ENCODE measurements at regions not wholly inside any gene's neighbourhood (a gene's known extent, or its start where the extent isn't known, plus 50 kb on each side); places are given as distances from the start of the nearest gene placed in this dataset.

DNA sequence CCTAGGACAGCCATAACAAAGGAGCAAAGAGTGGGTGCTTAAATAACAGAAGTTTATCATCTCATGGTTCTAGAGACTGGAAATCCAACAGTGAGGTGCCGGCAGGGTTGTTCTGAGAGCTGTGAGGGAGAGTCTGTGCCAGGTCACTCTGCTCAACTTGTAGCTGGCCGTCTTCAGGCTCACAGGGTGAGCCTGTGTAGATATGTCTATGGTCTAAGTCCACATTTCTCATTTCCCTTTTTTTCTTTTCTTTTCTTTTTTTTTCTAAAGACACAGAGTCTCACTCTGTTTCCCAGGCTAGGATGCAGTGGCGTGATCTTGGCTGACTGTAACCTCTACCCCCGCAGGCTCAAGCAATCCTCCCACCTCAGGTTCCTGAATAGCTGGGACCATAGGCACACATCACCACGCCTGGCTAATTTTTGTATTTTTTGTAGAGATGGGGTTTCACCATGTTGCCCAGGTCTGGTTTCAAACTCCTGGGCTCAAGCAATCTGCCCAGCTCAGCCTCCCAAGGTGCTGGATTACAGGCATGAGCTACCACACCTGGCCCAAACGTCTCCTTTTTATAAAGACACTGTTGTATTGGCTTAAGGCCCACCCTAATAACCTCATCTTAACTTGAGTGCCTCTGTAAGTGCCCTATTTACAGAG is 142.2 kb downstream of the SP3 start:
- Mint-ChIP-seq H3K9me3 (no peaks in the 10 kb centered on the region), H3K27me3 (peaks cover 24% of the 10 kb centered on the region), H3K4me3 (no peak overlapping the region), H3K4me1 (no peaks in the 10 kb centered on the region), H3K27ac (no peak overlapping the region), H3K36me3 (ENCODE audit: low read depth) (no peaks in the 10 kb centered on the region)
- CTCF ChIA-PET, result no interaction called here
- POLR2A ChIA-PET, result no interaction called here
- no peak for DNase-seq

DNA sequence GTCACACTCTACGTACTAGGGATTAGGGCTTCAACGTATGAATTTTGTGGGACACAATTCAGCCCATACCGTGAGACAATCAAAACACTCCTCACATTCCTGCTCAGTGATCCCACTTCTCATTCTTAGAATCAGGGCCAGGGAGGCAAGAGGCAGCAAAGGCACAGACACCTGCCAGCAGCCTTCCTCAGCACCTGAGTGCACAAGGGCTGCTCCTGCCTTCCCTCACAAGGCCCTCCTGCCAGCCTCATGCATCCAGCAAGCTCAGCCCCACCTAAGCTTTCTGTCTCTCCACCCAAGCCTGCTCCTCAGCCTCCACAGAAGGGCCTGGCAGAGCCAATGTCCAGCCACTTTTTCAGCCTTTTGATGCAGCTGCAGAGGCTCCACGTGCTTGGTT is 141.6 kb downstream of the SP3 start:
- no peak for DNase-seq
- peaks cover 27% of the 10 kb centered on the region for H3K27me3 Mint-ChIP-seq
- H3K4me1 Mint-ChIP-seq, result no peaks in the 10 kb centered on the region
- H3K36me3 Mint-ChIP-seq (ENCODE audit: low read depth), result no peaks in the 10 kb centered on the region
- no peak overlapping the region for H3K4me3 Mint-ChIP-seq
- H3K9me3 Mint-ChIP-seq, result no peaks in the 10 kb centered on the region
- CTCF ChIA-PET, result no interaction called here
- no peak overlapping the region for H3K27ac Mint-ChIP-seq
- POLR2A ChIA-PET, result no interaction called here

DNA sequence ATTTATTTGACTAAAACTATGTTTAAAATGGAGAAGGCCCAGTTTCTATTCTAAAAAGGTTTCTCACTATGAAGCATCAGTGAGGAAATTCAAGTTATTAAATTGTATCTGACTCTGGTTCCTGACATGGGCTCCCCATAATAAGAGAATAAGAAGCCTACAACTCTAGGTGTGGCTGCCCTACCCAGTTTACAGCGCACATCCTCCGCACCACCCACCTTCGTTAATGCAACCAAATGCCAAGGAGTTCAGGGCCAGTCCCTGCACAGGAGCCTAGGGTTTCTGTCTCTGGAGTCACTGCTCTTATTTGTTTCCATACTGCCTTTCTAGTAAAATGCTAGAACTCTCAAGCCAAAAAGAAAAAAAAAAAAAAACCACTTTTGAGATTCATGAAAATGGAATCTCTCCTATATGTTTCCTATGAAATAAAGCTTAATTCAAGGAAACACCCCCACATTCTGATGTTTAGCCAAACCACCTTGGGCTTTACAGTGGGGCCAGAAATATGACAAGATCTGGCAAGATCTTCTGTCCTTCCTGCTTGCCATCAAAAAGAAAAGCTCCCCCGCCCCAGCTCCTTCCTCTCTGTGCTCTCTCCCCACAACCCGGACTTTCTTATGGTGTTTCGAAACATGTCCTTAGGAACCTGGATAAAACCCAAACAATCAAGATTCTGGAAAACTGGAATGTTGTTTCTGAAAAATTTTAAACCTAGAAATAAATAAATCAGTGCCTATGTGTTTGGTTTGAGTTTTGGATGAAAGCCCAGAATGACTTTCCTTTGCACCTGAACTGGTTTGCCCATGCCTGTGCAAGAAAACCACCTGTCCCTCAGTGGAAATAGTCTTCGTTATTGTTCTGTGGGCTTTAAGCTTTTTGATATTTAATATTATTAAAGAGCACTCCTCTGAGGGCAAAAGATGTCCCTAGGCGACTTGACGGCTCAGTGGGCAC is 136.7 kb downstream of the SP3 start:
- Mint-ChIP-seq H3K4me3 (no peak overlapping the region), H3K27me3 (peaks cover 26% of the 10 kb centered on the region), H3K36me3 (ENCODE audit: low read depth) (no peaks in the 10 kb centered on the region), H3K27ac (no peak overlapping the region), H3K4me1 (no peaks in the 10 kb centered on the region), H3K9me3 (no peaks in the 10 kb centered on the region)
- ChIA-PET CTCF (no interaction called here), POLR2A (no interaction called here)
- no peak for DNase-seq

DNA sequence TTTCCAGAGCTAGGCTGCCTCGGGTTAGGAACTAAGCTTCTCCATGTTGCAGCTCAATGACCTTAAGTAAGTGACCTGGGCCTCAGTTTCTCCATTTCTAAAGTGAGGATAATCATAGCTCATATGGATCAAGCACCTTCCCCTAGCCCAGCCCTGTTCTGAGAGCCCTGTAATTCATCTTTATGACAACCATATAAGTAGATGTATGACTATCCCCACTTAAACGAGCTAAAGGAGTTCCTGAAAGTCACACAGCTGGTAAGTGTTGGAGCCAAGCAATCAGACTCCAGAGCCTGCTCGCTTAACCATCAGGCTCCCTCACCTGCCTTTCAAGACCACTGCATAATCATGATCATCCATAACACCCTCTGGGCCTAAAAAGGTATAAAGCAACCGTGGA is 135.4 kb downstream of the SP3 start:
- Mint-ChIP-seq H3K27ac (no peak overlapping the region), H3K4me3 (no peak overlapping the region), H3K9me3 (no peaks in the 10 kb centered on the region), H3K4me1 (no peaks in the 10 kb centered on the region), H3K36me3 (ENCODE audit: low read depth) (no peaks in the 10 kb centered on the region), H3K27me3 (peaks cover 28% of the 10 kb centered on the region)
- DNase-seq, result no peak
- CTCF ChIA-PET, result no interaction called here
- POLR2A ChIA-PET, result no interaction called here

DNA sequence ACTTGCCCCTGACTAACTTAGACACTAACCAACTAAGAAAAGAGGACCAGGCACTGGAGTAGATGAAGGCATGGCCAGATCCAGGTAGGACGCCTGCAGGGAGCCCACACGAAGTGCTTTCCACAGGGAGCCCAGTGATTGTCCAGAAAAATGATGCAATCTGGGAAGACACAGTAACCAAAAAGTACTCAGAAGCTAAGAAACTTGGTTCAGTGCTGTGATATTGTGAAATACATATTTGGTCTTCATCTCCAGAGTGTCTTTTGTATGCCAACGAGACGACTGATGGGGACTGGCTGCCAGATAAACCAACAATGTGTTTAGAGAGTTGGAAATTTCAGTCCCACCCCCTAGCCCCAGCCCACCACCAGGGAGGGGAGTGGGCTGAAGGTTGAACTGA is 135.0 kb downstream of the SP3 start:
- POLR2A ChIA-PET, result no interaction called here
- H3K4me3 Mint-ChIP-seq, result no peak overlapping the region
- CTCF ChIA-PET, result no interaction called here
- H3K27me3 Mint-ChIP-seq, result peaks cover 28% of the 10 kb centered on the region
- H3K9me3 Mint-ChIP-seq, result no peaks in the 10 kb centered on the region
- H3K36me3 Mint-ChIP-seq (ENCODE audit: low read depth), result no peaks in the 10 kb centered on the region
- no peaks in the 10 kb centered on the region for H3K4me1 Mint-ChIP-seq
- no peak overlapping the region for H3K27ac Mint-ChIP-seq
- DNase-seq, result no peak

DNA sequence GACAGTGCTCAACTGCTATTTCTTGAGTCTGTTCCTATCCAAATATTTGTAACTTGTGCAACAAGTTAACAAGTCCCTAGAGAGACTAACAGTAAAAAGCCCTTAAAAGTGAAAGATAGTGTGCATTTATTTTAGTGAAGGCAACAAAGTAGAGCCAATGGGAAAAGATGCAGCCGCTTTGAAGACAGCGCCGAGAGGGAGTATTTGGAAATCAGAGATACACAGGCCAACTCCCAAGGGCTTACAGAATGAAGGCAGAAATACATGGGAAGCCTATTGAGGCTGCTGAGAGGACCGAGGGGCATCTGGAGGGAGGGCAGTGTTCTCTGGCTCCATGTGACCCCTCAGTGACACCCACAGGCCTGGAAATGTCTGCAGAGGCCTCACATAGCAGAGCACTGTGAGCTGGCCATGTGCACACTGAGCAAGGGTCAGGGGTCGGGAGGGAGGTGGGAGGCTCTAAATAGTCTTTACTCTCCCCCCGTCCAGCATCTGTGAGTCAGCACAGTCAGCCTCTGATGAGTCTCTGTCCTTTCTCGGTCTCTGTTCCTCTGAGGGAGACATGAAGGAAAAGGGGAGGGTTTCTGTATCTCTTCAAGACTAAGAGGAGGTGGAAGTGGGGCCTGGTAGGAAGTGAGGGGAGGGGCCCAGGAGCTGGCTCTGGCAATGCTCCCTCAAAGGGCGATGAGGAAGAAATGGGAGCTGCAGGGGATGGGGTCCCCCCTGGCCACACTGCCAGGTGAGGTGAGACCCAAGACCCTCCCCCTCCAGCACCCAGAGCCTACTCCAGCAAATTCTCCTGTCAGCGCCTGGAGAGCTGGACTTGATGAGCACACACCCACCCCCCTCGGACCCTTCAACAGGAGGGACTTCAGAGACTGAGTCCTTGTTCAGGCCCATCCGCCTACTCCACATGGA is 133.6 kb downstream of the SP3 start:
- H3K9me3 Mint-ChIP-seq, result no peaks in the 10 kb centered on the region
- no peak overlapping the region for H3K4me3 Mint-ChIP-seq
- DNase-seq, result no peak
- CTCF ChIA-PET, result no interaction called here
- no peak overlapping the region for H3K27ac Mint-ChIP-seq
- peaks cover 24% of the 10 kb centered on the region for H3K27me3 Mint-ChIP-seq
- POLR2A ChIA-PET, result no interaction called here
- H3K4me1 Mint-ChIP-seq, result no peaks in the 10 kb centered on the region
- H3K36me3 Mint-ChIP-seq (ENCODE audit: low read depth), result no peaks in the 10 kb centered on the region

DNA sequence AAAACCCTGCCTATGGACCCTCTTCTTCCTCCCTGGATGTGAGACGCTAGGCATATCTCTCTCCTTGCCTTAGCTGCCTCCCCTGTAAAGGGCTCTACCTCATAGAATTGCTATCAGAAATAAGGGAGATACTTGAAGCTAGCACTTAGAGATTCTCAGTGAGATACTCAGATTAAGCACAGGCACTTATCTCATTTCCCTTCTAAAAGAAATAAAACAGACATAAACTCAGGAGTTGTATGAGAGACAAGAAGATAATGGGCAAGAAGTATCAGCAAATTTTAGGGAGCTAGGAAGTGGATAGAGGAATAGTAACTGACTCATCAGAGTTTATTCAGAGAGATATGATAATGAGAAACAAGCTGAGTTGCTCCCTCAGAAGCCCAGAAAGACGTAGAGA is 131.0 kb downstream of the SP3 start:
- Mint-ChIP-seq H3K27ac (no peak overlapping the region), H3K9me3 (no peaks in the 10 kb centered on the region)

DNA sequence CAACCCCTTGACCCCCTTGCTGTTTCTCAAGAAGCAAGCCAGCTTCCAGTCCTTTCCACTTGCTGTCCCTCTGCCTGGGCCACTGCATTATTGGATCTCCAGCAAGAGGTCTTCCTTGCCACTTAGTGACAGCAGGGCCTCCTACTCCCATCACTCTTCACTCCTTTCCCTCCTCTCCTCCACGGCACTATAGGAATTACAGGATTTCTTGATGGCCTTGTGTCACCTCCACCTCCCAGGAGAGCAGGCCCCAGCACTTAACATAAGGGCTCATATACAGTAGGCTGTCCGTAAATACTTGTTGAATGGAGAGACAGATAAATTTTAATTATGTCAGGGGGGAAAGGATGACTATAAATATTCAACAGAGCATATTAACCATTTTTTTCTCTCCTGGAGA is 129.4 kb downstream of the SP3 start:
- Mint-ChIP-seq H3K4me3 (no peak overlapping the region), H3K9me3 (no peaks in the 10 kb centered on the region), H3K27ac (no peak overlapping the region), H3K27me3 (peaks cover 11% of the 10 kb centered on the region), H3K4me1 (no peaks in the 10 kb centered on the region), H3K36me3 (ENCODE audit: low read depth) (no peaks in the 10 kb centered on the region)
- DNase-seq, result no peak
- ChIA-PET POLR2A (no interaction called here), CTCF (no interaction called here)

More for the DNA sequence above, 131.0 kb downstream of the SP3 start:
- H3K4me3 Mint-ChIP-seq, result no peak overlapping the region
- no peaks in the 10 kb centered on the region for H3K36me3 Mint-ChIP-seq (ENCODE audit: low read depth)
- CTCF ChIA-PET, result no interaction called here
- peaks cover 14% of the 10 kb centered on the region for H3K27me3 Mint-ChIP-seq
- no peaks in the 10 kb centered on the region for H3K4me1 Mint-ChIP-seq
- no peak for DNase-seq
- POLR2A ChIA-PET, result no interaction called here

DNA sequence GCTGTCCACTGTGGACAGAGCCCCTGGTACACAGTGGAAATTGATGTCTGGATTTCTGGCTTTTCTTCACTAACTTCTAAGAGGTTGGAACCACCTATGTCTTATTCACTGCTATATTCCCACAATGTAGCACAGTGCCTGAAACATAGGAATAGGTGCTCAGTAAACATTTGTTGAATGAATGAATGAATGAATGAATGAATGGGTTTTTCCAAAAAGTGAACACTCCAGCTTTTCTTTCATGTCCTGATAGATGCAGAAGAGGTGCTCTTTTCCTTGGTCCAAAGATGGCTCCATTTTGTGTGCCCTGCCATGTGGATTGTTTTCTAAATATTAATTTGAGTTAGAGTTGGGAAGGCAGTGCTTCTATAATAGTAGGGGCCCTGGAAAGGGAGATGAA is 124.1 kb downstream of the SP3 start:
- ChIA-PET CTCF (no interaction called here), POLR2A (no interaction called here)
- DNase-seq, result no peak
- Mint-ChIP-seq H3K36me3 (ENCODE audit: low read depth) (no peaks in the 10 kb centered on the region), H3K4me3 (no peak overlapping the region), H3K27me3 (peaks cover 14% of the 10 kb centered on the region), H3K9me3 (no peaks in the 10 kb centered on the region), H3K27ac (no peak overlapping the region), H3K4me1 (no peaks in the 10 kb centered on the region)

DNA sequence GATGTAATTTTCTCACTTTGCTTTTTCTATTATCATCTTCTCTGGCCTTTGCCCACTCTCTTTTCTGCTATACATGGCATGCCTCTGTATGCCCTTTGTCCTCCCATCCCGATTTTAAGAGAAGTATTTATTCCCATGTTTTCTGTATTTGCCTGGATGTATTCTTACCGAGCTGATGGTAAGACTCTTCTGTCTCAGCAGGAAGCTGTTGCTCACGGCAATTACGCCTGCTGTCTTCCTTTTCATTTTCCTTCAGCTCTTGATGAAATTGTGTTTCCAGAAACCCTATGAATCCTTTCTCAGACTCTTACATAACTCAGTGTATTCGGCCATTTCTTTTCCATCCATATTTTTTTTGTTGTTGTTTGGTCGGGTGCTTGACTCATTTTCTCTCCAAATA is 121.6 kb downstream of the SP3 start:
- ChIA-PET POLR2A (no interaction called here), CTCF (interaction anchor here (0.5 kb wide), 1 partner anchor 421 kb away, joined by 3 read pairs; no protein-coding TSS in a partner anchor)
- Mint-ChIP-seq H3K27me3 (peaks cover 28% of the 10 kb centered on the region), H3K9me3 (peaks cover 2% of the 10 kb centered on the region), H3K27ac (no peak overlapping the region), H3K36me3 (ENCODE audit: low read depth) (no peaks in the 10 kb centered on the region), H3K4me1 (no peaks in the 10 kb centered on the region), H3K4me3 (no peak overlapping the region)
- no peak for DNase-seq

DNA sequence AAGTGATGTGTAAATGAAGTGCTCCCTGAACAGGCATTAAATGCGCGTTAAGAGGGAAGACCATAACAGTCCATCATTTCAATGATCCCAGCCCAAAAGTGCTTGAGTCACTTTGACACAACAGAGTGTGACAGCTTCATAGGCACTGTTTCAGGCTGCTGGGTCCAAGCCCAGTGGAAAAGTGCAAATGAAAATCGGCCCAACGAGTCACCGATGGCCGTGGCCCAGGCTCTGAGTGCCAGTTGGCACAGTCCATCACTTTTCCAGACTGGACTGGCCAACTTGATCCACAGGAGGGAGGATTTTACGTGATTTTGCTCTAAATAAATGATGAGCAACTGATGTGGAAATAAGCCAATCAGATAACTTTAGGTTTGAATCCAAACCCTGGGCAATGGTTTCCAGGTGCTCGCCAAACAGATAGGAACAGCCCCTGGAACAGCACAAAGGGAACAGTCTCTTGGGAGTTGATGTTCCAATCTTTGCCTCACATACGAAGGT is 114.0 kb downstream of the SP3 start:
- Mint-ChIP-seq H3K4me1 (no peaks in the 10 kb centered on the region), H3K27me3 (peaks cover 20% of the 10 kb centered on the region), H3K27ac (no peak overlapping the region), H3K36me3 (ENCODE audit: low read depth) (no peaks in the 10 kb centered on the region), H3K4me3 (no peak overlapping the region), H3K9me3 (peaks cover 2% of the 10 kb centered on the region)
- no peak for DNase-seq
- POLR2A ChIA-PET, result no interaction called here
- CTCF ChIA-PET, result no interaction called here

DNA sequence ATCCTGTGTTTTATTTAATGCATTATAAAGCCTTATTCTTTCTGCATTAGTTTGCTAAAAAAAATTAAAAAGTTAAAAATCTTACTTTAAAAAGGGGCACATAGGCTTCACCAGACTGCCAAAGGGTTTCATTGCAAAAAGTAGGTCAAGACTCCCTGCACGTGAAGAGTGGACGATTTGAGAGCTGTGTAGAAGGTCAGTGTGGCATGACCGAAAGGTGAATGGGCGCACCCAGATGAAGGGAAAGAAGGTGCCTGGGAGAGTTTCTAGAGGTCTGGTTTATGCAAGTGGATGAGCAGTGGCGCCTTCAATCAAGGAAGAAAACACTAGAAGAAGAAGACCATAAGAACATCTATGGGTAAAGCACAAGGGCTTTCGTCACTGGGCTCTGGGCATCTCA is 111.0 kb downstream of the SP3 start:
- Mint-ChIP-seq H3K4me1 (no peaks in the 10 kb centered on the region), H3K27ac (no peak overlapping the region), H3K27me3 (peaks cover 11% of the 10 kb centered on the region), H3K36me3 (ENCODE audit: low read depth) (no peaks in the 10 kb centered on the region), H3K9me3 (no peaks in the 10 kb centered on the region), H3K4me3 (no peak overlapping the region)
- POLR2A ChIA-PET, result no interaction called here
- DNase-seq, result no peak
- CTCF ChIA-PET, result no interaction called here

DNA sequence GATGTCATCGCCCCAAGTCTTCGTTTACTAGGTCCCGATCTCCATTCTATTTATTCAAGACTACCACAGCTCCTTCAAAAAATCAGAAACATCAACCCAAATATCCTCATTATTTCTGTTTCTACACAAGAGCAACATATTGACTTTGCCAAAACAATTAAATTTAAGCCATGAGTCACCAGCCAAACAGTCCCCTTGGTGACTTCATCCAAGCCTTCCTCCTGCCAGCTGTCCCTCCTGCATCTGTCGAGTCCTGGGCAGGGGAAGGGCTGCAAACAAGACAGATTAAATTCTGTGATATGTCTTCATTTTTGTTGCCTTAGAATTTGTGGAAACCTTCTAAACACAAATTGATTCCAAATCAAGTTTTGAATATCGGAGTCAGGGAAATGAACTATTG is 110.3 kb downstream of the SP3 start:
- no peak overlapping the region for H3K4me3 Mint-ChIP-seq
- H3K27ac Mint-ChIP-seq, result no peak overlapping the region
- no peaks in the 10 kb centered on the region for H3K9me3 Mint-ChIP-seq
- no peaks in the 10 kb centered on the region for H3K36me3 Mint-ChIP-seq (ENCODE audit: low read depth)
- H3K4me1 Mint-ChIP-seq, result peaks cover under 1% of the 10 kb centered on the region
- no peak for DNase-seq
- H3K27me3 Mint-ChIP-seq, result peaks cover 9% of the 10 kb centered on the region
- POLR2A ChIA-PET, result no interaction called here
- CTCF ChIA-PET, result no interaction called here

Data from activated CD4-positive, alpha-beta memory T cell treated with anti-CD3 and anti-CD28 coated beads, Interleukin-2, amount 10 ng/mL, durations not matched to agents 7 days and 5 days (primary cell).